Keratinocyte (primary cell): ENCODE measurements at regions not wholly inside any gene's neighbourhood (a gene's known extent, or its start where the extent isn't known, plus 50 kb on each side); places are given as distances from the start of the nearest gene placed in this dataset.

ENCODE experiments used
- DNase-seq: peaks from one replicate; pipeline ENCODE4 v3.0.0-alpha.2; 2011; ENCODE audit warnings: low read depth, missing footprints, low spot score
- FAIRE-seq: peaks from 2 replicates; lab custom pipeline; 2011; peaks lifted over from hg19 to GRCh38; lab: Jason Lieb, UNC
- H2AFZ ChIP-seq: 2 replicates; pipeline ENCODE4 v1.6.0; 2012; ENCODE audit warnings: low read length, control low read depth, inconsistent platforms; ENCODE audit not compliant: control insufficient read depth
- H3K27ac ChIP-seq: 2 replicates; pipeline ENCODE4 v1.5.1; 2011; ENCODE audit warnings: low read length; ENCODE audit not compliant: control insufficient read depth, insufficient read depth
- H3K27me3 ChIP-seq: 3 replicates; pipeline ENCODE4 v1.6.0; 2011; ENCODE audit warnings: low read length; ENCODE audit not compliant: control insufficient read depth, insufficient read depth; ENCODE audit errors: extremely low read depth
- H3K36me3 ChIP-seq, 2 experiments: 2 replicates in 1 of 2; 3 replicates in 1 of 2; pipeline ENCODE4 v1.5.1; 2011; ENCODE audit warnings: low read length in 2 of 2, mild to moderate bottlenecking in 1 of 2; ENCODE audit not compliant: control insufficient read depth in 2 of 2, insufficient read depth in 2 of 2; ENCODE audit errors: extremely low read depth in 1 of 2
- H3K4me1 ChIP-seq: 3 replicates; pipeline ENCODE4 v1.5.1; 2011; ENCODE audit warnings: low read length; ENCODE audit not compliant: control insufficient read depth, insufficient read depth; ENCODE audit errors: extremely low read depth
- H3K4me2 ChIP-seq: 3 replicates; pipeline ENCODE4 v1.6.0; 2011; ENCODE audit warnings: low read depth, low read length; ENCODE audit not compliant: control insufficient read depth, insufficient read depth; ENCODE audit errors: extremely low read depth
- H3K4me3 ChIP-seq, 3 experiments: fragments of 200-600 bp in 1 of 3; sonication (generic) in 1 of 3; 2 replicates in 2 of 3; 3 replicates in 1 of 3; pipeline ENCODE4 v1.5.1; 2011 to 2016; ENCODE audit warnings: low read length in 3 of 3, mild to moderate bottlenecking in 3 of 3, control low read depth in 2 of 3, inconsistent platforms in 1 of 3, low read depth in 1 of 3, mixed read lengths in 1 of 3, mixed run types in 1 of 3, moderate library complexity in 1 of 3; ENCODE audit not compliant: control insufficient read depth in 2 of 3, insufficient read depth in 2 of 3; ENCODE audit errors: extremely low read depth in 1 of 3
- H3K79me2 ChIP-seq: 2 replicates; pipeline ENCODE4 v1.6.0; 2012; ENCODE audit warnings: low read length; ENCODE audit not compliant: control insufficient read depth, insufficient read depth
- H3K9ac ChIP-seq: 3 replicates; pipeline ENCODE4 v1.6.0; 2011; ENCODE audit warnings: low read length; ENCODE audit not compliant: control insufficient read depth, insufficient read depth; ENCODE audit errors: extremely low read depth
- H3K9me1 ChIP-seq: 3 replicates; pipeline ENCODE4 v1.6.0; 2011; ENCODE audit warnings: low read length; ENCODE audit not compliant: control insufficient read depth, insufficient read depth; ENCODE audit errors: extremely low read depth
- H3K9me3 ChIP-seq: 2 replicates; pipeline ENCODE4 v1.5.1; 2012; ENCODE audit warnings: low read depth, low read length; ENCODE audit not compliant: control insufficient read depth
- H4K20me1 ChIP-seq: 3 replicates; pipeline ENCODE4 v1.6.0; 2011; ENCODE audit warnings: low read length; ENCODE audit not compliant: control insufficient read depth, insufficient read depth; ENCODE audit errors: extremely low read depth
- CTCF ChIP-seq, 3 experiments: IDR thresholded peaks in 1 of 3; conservative IDR thresholded peaks in 1 of 3; optimal IDR thresholded peaks in 1 of 3; 2 replicates in 2 of 3; 3 replicates in 1 of 3; pipeline versions ENCODE3 to v1.5.1; 2011; ENCODE audit warnings: low read length in 3 of 3, mild to moderate bottlenecking in 3 of 3, moderate library complexity in 2 of 3, control low read depth in 1 of 3, inconsistent platforms in 1 of 3; ENCODE audit not compliant: insufficient read depth in 2 of 3; ENCODE audit errors: extremely low read depth in 1 of 3
- EZH2 ChIP-seq: IDR thresholded peaks from one replicate; pipeline ENCODE4 v1.6.1; 2012; ENCODE audit warnings: inconsistent platforms, mild to moderate bottlenecking, low read length, moderate library complexity
- dilution Hi-C: fragments of 300-500 bp; cut with MboI; formaldehyde crosslinking; loops from one replicate; pipeline ENCODE4 v1.7.0; 2020; ENCODE audit warnings: low sequenced_read_pairs; ENCODE audit not compliant: extremely low pct_ligation_motif_present

- dilution Hi-C loops: no loop called here
- FAIRE-seq: no peak
- H3K27me3 ChIP-seq: no peaks in the 10 kb centered on the region
These were observed 708.5 kb upstream of the ID4 start for GRCh38 chr6:19128701-19129100.

GRCh38 chr6:19135706-19136105 lies 701.5 kb upstream of the ID4 start:
- no peaks in the 10 kb centered on the region for H3K9me1 ChIP-seq
- no peak for TF ChIP-seq EZH2
- TF ChIP-seq CTCF (optimal IDR thresholded peaks at IDR 0.05 in 1 of 3, IDR thresholded peaks at IDR 0.05 in 1 of 3, conservative IDR thresholded peaks at IDR 0.05 in 1 of 3; ENCODE audit: extremely low read depth in 1 of 3, insufficient read depth in 2 of 3, low read length in 3 of 3): no peak
- no peaks in the 10 kb centered on the region for H4K20me1 ChIP-seq
- no peak overlapping the region for H3K4me3 ChIP-seq
- H3K9me3 ChIP-seq: no peaks in the 10 kb centered on the region
- dilution Hi-C loops: no loop called here
- H2AFZ ChIP-seq: no peak overlapping the region
- no peaks in the 10 kb centered on the region for H3K4me1 ChIP-seq
- no peak overlapping the region for H3K4me2 ChIP-seq
- no peaks in the 10 kb centered on the region for H3K79me2 ChIP-seq
- H3K27me3 ChIP-seq: no peaks in the 10 kb centered on the region
- no peak overlapping the region for H3K9ac ChIP-seq
- H3K36me3 ChIP-seq: no peaks in the 10 kb centered on the region
- no peak overlapping the region for H3K27ac ChIP-seq
- FAIRE-seq (no peak), DNase-seq (no peak)

More at GRCh38 chr6:19128701-19129100, 708.5 kb upstream of the ID4 start:
- Histone ChIP-seq H3K9me3 (no peaks in the 10 kb centered on the region), H3K36me3 (no peaks in the 10 kb centered on the region), H3K9me1 (no peaks in the 10 kb centered on the region), H3K4me3 (no peak overlapping the region), H3K79me2 (no peaks in the 10 kb centered on the region), H3K9ac (no peak overlapping the region), H3K4me1 (no peaks in the 10 kb centered on the region), H3K27ac (no peak overlapping the region), H3K4me2 (no peak overlapping the region), H4K20me1 (no peaks in the 10 kb centered on the region), H2AFZ (no peak overlapping the region)
- no peak for DNase-seq
- TF ChIP-seq EZH2 (no peak), CTCF (optimal IDR thresholded peaks at IDR 0.05 in 1 of 3, IDR thresholded peaks at IDR 0.05 in 1 of 3, conservative IDR thresholded peaks at IDR 0.05 in 1 of 3; ENCODE audit: extremely low read depth in 1 of 3, insufficient read depth in 2 of 3, low read length in 3 of 3) (no peak)
